Progenitor cell of endocrine pancreas (in vitro differentiated cells): ENCODE measurements at regions not wholly inside any gene's neighbourhood (a gene's known extent, or its start where the extent isn't known, plus 50 kb on each side); places are given as distances from the start of the nearest gene placed in this dataset.
"Not testable (repeated sequence)": the region's sequence is repeated elsewhere in the genome, so short reads cannot be mapped to it uniquely, and the experiment has no call there.

Source experiments
- DNase-seq: peaks from one replicate; pipeline ENCODE4 v3.0.0; 2021; ENCODE audit warnings: low spot score; ENCODE audit not compliant: unreplicated experiment
- H3K27ac Mint-ChIP-seq: 2 replicates; pipeline ENCODE4 v1.8.0; 2021; ENCODE audit warnings: mild to moderate bottlenecking, moderate library complexity, mixed read lengths
- H3K27me3 Mint-ChIP-seq: 2 replicates; pipeline ENCODE4 v1.8.0; 2021; ENCODE audit warnings: mixed read lengths
- H3K36me3 Mint-ChIP-seq: 2 replicates; pipeline ENCODE4 v1.8.0; 2022; ENCODE audit warnings: mixed read lengths; ENCODE audit not compliant: insufficient read depth
- H3K4me1 Mint-ChIP-seq: 2 replicates; pipeline ENCODE4 v1.8.0; 2021; ENCODE audit warnings: low read depth, mixed read lengths
- H3K4me3 Mint-ChIP-seq: 2 replicates; pipeline ENCODE4 v1.8.0; 2021; ENCODE audit warnings: low read depth, mild to moderate bottlenecking, moderate library complexity, mixed read lengths
- H3K9me3 Mint-ChIP-seq: 2 replicates; pipeline ENCODE4 v1.8.0; 2021; ENCODE audit warnings: low read depth, mixed read lengths
- TF ChIP-seq, protein P1 (sequence below): fragments of 200-600 bp; sonication (generic); IDR thresholded peaks from one replicate; pipeline ENCODE4 v1.5.0; 2021; ENCODE audit warnings: antibody characterized with exemption, mild to moderate bottlenecking; ENCODE audit not compliant: unreplicated experiment

DNA sequence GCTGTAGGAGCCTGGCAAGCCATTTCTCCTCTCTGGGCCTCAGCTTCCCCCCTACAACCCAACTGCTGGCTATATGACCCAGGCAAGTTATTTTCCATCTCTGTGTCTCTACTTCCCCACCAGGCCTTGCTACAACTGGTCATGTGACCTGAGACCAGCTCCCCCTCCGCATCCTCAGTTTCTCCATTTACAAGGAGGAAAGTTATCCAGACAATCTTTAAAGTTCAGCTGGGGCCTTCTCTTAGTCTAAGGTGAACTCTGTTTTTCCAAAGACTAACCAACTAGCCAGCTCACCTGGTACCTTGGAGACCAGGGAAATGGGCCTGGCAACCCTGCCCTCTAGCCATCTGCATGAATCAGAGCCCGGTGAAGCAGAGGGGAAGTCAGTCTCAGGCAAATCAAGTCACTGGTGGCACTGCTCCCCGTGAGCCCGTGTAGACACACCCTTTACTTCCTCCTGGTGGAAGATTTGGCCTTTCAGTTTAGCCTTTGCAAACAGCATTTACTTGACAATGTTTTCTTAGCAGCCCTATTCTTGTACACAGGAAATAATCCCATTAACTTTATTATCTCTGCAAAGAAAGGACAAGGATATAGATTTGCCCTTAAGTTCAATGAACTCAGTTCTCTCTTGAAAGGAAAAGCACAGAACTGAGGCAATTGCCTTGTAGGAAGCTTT is 157.7 kb downstream of the VEGFA start:
- DNase-seq, result no peak
- peaks cover 31% of the 10 kb centered on the region for H3K4me1 Mint-ChIP-seq
- TF ChIP-seq, protein P1, sequence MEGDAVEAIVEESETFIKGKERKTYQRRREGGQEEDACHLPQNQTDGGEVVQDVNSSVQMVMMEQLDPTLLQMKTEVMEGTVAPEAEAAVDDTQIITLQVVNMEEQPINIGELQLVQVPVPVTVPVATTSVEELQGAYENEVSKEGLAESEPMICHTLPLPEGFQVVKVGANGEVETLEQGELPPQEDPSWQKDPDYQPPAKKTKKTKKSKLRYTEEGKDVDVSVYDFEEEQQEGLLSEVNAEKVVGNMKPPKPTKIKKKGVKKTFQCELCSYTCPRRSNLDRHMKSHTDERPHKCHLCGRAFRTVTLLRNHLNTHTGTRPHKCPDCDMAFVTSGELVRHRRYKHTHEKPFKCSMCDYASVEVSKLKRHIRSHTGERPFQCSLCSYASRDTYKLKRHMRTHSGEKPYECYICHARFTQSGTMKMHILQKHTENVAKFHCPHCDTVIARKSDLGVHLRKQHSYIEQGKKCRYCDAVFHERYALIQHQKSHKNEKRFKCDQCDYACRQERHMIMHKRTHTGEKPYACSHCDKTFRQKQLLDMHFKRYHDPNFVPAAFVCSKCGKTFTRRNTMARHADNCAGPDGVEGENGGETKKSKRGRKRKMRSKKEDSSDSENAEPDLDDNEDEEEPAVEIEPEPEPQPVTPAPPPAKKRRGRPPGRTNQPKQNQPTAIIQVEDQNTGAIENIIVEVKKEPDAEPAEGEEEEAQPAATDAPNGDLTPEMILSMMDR, result no peak
- H3K27me3 Mint-ChIP-seq, result no peaks in the 10 kb centered on the region
- H3K4me3 Mint-ChIP-seq, result no peak overlapping the region
- H3K9me3 Mint-ChIP-seq, result no peaks in the 10 kb centered on the region
- H3K27ac Mint-ChIP-seq, result peak overlapping the region; percentile 100
- H3K36me3 Mint-ChIP-seq, result no peaks in the 10 kb centered on the region

DNA sequence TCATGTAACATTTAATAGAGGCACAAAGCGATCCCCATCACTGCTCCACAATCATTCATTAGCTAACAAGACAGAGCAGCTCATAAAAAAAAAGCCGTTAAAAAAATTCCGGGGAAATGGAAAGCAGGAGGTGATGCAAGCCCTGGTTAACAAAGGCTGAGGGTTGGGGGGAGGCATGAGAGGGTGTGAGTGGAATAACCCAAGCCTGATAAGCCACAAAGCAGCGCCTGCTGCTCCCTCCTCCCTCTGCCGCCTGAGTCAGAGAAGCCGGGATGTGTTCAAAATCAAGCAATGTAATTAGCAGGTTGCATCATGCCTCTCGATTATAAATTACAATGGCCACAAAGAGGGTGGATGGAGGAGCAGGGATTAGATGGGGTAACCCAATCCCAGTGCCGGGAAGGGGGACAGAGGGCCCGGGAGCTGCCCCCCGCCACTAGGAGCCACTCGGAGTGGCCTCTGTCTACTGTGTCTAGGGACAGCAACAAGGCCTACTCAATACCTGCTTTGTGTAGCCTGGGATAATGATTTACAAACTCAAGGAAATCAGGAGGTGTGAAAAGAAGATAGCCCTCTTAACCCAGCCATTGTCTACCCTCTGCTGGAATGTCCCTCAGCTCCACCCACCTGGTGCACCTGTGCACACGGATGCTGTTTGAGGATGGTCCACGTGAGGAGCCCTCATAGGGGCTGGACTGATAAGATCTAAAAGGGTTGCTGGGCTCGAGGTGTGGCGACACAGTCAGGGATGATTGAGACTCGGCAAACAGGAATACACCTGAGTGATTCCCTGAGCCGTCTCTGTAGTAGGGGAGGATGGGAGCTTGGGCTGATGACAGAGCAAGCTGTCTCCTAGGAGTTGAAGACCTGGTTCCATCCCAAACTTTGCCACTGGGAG is 156.9 kb downstream of the VEGFA start:
- TF ChIP-seq, protein P1, result peak; percentile 5
- H3K27ac Mint-ChIP-seq, result peak overlapping the region; percentile 100
- H3K36me3 Mint-ChIP-seq, result no peaks in the 10 kb centered on the region
- H3K27me3 Mint-ChIP-seq, result no peaks in the 10 kb centered on the region
- peaks cover 33% of the 10 kb centered on the region for H3K4me1 Mint-ChIP-seq
- H3K4me3 Mint-ChIP-seq, result peak overlapping the region; percentile 32
- DNase-seq, result peak; percentile 55
- no peaks in the 10 kb centered on the region for H3K9me3 Mint-ChIP-seq

DNA sequence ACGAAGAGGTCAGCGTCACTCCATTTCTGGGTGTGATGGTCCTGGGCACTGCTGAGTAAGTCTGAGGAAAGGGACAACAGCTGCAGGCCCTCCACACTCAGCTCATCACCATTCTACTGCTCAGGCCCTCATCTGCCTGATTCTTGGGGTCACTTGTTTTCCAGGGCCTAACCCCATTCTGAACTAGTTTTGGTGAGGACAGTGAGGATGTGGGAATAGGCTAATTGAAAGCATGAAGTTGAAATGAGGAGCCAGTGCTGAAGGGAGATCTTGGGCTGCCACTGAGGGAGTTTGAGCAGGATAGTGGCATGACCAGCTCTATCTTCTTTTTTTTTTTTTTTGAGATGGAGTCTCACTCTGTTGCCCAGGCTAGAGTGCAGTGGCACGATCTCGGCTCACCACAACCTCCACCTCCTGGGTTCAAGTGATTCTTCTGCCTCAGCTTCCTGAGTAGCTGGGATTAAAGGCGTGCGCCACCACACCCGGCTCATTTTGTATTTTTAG is 155.7 kb downstream of the VEGFA start:
- H3K9me3 Mint-ChIP-seq, H3K36me3 Mint-ChIP-seq, H3K27me3 Mint-ChIP-seq, H3K4me3 Mint-ChIP-seq, DNase-seq: not testable (repeated sequence)
- Mint-ChIP-seq H3K4me1 (peaks cover 40% of the 10 kb centered on the region), H3K27ac (peak overlapping the region; percentile 100)

DNA sequence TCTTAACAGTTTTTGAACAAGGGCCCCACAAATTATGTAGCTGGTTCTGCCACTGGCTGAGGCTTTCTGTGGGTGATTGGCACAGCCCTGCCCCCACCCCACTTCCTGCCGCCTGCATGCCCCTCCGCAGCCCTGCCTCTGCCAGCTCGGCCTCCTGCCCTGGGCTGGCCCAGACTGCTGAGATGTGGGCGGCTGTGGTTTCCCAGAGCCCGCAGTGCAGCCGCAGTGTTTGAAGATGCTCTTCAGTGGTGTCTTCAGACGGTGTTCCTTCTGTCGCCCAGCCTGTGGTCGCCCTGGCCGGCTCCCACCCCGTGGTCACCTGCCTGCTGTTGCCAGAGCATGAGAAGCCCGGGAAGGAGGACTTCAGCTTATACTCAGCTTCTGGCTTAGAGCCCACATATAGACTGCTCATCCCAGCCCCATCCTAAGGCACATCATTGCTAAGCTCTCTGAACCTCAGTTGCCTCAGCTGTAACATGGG is 154.3 kb downstream of the VEGFA start:
- Mint-ChIP-seq H3K27me3 (no peaks in the 10 kb centered on the region), H3K4me1 (peaks cover 48% of the 10 kb centered on the region), H3K27ac (no peak overlapping the region), H3K4me3 (no peak overlapping the region), H3K9me3 (no peaks in the 10 kb centered on the region), H3K36me3 (no peaks in the 10 kb centered on the region)
- TF ChIP-seq, protein P1, result no peak
- DNase-seq, result no peak

DNA sequence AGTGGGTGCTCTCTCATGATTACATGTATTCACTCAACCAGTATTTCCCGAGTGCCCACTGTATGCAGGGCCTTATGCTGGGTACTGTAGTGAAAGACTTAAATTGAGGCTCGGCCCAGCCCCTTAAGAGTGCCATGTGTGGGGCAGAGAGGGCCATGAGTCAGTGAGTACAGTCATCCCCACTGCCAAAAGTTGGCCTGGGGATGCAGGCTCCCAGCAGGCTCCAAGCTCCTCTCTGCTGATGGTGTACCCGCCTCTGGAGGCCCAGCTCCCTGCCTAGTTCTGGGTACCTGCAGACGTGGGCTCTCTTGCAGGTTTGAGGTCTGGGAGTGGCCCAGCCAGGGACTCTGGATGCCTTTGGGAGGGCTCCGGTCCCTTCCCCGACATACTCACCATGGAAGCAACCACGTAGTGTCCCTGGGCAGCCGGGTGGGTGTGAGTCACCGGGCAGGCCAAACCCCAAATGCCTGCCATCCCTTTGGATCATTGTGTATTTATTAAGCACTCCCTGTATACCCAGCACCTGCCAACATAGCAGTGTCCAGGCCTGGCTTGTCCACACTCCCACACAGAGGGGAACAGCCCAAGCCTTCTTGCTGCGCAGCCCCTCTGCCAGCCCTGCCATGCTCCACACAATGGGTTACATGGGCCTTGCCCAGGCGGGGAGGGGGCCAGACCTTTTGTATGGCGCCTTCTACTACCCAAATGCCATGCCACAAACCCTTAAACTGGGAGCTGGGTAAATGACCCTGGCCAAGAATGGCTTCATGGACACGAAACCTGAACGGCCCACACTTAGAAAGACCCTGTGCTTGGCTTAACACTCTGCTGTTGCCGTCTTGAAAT is 153.6 kb downstream of the VEGFA start:
- Mint-ChIP-seq H3K27ac (no peak overlapping the region), H3K36me3 (no peaks in the 10 kb centered on the region), H3K4me3 (no peak overlapping the region), H3K9me3 (no peaks in the 10 kb centered on the region), H3K27me3 (no peaks in the 10 kb centered on the region), H3K4me1 (peaks cover 47% of the 10 kb centered on the region)
- DNase-seq, result no peak
- TF ChIP-seq, protein P1, result no peak
